ENCODE measurements at regions not wholly inside any gene's neighbourhood (a gene's known extent, or its start where the extent isn't known, plus 50 kb on each side); places are given as distances from the start of the nearest gene placed in this dataset.
A peak's percentile ranks its signal among the peaks of the same experiment; 100 is the strongest.

- Mint-ChIP-seq H3K27me3 (ENCODE audit: unreplicated experiment) (no peaks in the 10 kb centered on the region), H3K36me3 (ENCODE audit: unreplicated experiment) (no peaks in the 10 kb centered on the region), H3K4me3 (ENCODE audit: unreplicated experiment) (no peak overlapping the region), H3K27ac (ENCODE audit: unreplicated experiment) (no peak overlapping the region), H3K4me1 (ENCODE audit: low read depth, unreplicated experiment) (peaks cover 2% of the 10 kb centered on the region), H3K9me3 (ENCODE audit: unreplicated experiment) (peaks cover 3% of the 10 kb centered on the region)
- TF ChIP-seq CTCF (IDR thresholded peaks at IDR 0.05; ENCODE audit: partially characterized antibody, unreplicated experiment), result no peak
- DNase-seq, result no peak
Measured at GRCh38 chr17:68775969-68776368, 174.8 kb upstream of the FAM20A start.

GRCh38 chr17:68775318-68775717, 174.2 kb upstream of the FAM20A start:
- Mint-ChIP-seq H3K27me3 (ENCODE audit: unreplicated experiment) (no peaks in the 10 kb centered on the region), H3K9me3 (ENCODE audit: unreplicated experiment) (no peaks in the 10 kb centered on the region), H3K27ac (ENCODE audit: unreplicated experiment) (no peak overlapping the region), H3K4me3 (ENCODE audit: unreplicated experiment) (no peak overlapping the region), H3K36me3 (ENCODE audit: unreplicated experiment) (no peaks in the 10 kb centered on the region), H3K4me1 (ENCODE audit: low read depth, unreplicated experiment) (peaks cover 2% of the 10 kb centered on the region)
- DNase-seq, result no peak
- no peak for TF ChIP-seq CTCF (IDR thresholded peaks at IDR 0.05; ENCODE audit: partially characterized antibody, unreplicated experiment)

GRCh38 chr17:68771867-68772515, 170.8 kb upstream of the FAM20A start:
- no peaks in the 10 kb centered on the region for H3K9me3 Mint-ChIP-seq (ENCODE audit: unreplicated experiment)
- no peaks in the 10 kb centered on the region for H3K36me3 Mint-ChIP-seq (ENCODE audit: unreplicated experiment)
- no peak for DNase-seq
- H3K4me3 Mint-ChIP-seq (ENCODE audit: unreplicated experiment), result no peak overlapping the region
- no peak overlapping the region for H3K27ac Mint-ChIP-seq (ENCODE audit: unreplicated experiment)
- no peaks in the 10 kb centered on the region for H3K27me3 Mint-ChIP-seq (ENCODE audit: unreplicated experiment)
- peak; percentile 63 for TF ChIP-seq CTCF (IDR thresholded peaks at IDR 0.05; ENCODE audit: partially characterized antibody, unreplicated experiment)
- H3K4me1 Mint-ChIP-seq (ENCODE audit: low read depth, unreplicated experiment), result peaks cover 2% of the 10 kb centered on the region

- no peak for TF ChIP-seq CTCF (IDR thresholded peaks at IDR 0.05; ENCODE audit: partially characterized antibody, unreplicated experiment)
- Mint-ChIP-seq H3K36me3 (ENCODE audit: unreplicated experiment) (no peaks in the 10 kb centered on the region), H3K9me3 (ENCODE audit: unreplicated experiment) (no peaks in the 10 kb centered on the region), H3K4me3 (ENCODE audit: unreplicated experiment) (no peak overlapping the region), H3K27me3 (ENCODE audit: unreplicated experiment) (peaks cover 3% of the 10 kb centered on the region), H3K27ac (ENCODE audit: unreplicated experiment) (no peak overlapping the region), H3K4me1 (ENCODE audit: low read depth, unreplicated experiment) (peaks cover 2% of the 10 kb centered on the region)
- no peak for DNase-seq
Measured at GRCh38 chr17:68768804-68769203, 167.6 kb upstream of the FAM20A start.

GRCh38 chr17:68766640-68767039, 165.5 kb upstream of the FAM20A start:
- no peak overlapping the region for H3K27ac Mint-ChIP-seq (ENCODE audit: unreplicated experiment)
- no peaks in the 10 kb centered on the region for H3K9me3 Mint-ChIP-seq (ENCODE audit: unreplicated experiment)
- H3K27me3 Mint-ChIP-seq (ENCODE audit: unreplicated experiment), result peaks cover 3% of the 10 kb centered on the region
- H3K4me3 Mint-ChIP-seq (ENCODE audit: unreplicated experiment), result no peak overlapping the region
- no peak for TF ChIP-seq CTCF (IDR thresholded peaks at IDR 0.05; ENCODE audit: partially characterized antibody, unreplicated experiment)
- no peak for DNase-seq
- H3K4me1 Mint-ChIP-seq (ENCODE audit: low read depth, unreplicated experiment), result no peaks in the 10 kb centered on the region
- H3K36me3 Mint-ChIP-seq (ENCODE audit: unreplicated experiment), result no peaks in the 10 kb centered on the region

All from glutamatergic neuron (in vitro differentiated cells).